Umbilical cord (tissue), 1 donor: ENCODE measurements at regions not wholly inside any gene's neighbourhood (a gene's known extent, or its start where the extent isn't known, plus 50 kb on each side); places are given as distances from the start of the nearest gene placed in this dataset.

Experiments
- DNase-seq: peaks from one replicate; pipeline ENCODE4 v3.0.0-alpha.2; 2015; ENCODE audit warnings: low spot score

GRCh38 chr5:10876006-10876744, 115.1 kb upstream of the DAP start:
- no peak for DNase-seq

- DNase-seq, result no peak
Measured at GRCh38 chr5:10875201-10875768, 114.3 kb upstream of the DAP start.

DNA sequence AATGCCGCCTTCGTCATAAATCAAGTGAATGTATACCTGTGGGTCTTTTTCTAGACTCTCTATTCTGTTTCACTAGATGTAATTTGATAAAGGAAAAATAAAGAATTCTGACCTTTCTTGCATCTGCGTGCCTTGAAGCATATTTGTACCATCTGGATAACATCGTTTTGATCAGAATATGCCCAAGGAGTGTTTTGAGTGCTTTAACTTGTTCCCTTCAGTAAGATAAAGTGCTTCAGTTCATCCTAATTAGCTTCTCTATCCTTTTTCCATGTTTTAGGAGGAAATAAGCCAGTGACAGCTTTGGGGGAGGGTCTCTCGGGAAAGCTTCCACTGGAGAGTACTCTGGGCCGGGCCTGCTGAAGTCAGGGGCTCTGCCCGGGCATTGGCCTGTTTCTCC, 113.5 kb upstream of the DAP start:
- peak; percentile 69 for DNase-seq

DNA sequence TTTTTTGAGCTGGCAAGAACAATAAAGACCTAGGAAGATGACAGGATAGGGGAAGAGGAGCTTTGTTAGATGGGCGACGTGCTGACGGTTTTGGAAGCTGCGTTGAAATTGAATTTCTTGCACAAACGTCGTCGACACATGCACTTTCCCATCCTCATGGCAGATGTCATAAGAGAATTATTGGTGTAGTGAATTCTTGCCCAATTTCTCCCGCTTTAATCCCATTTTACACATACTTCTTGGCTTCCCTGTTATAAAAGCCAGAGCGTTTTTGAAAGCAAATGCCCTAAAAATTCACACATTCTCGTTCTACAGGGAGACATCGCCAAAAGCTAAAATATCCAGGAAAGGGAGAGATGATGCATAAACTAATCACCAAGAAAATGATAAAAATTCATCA, 109.8 kb upstream of the DAP start:
- DNase-seq, result no peak

- DNase-seq, result peak; percentile 43
Measured at GRCh38 chr5:10868956-10869355, 107.9 kb upstream of the DAP start.

DNA sequence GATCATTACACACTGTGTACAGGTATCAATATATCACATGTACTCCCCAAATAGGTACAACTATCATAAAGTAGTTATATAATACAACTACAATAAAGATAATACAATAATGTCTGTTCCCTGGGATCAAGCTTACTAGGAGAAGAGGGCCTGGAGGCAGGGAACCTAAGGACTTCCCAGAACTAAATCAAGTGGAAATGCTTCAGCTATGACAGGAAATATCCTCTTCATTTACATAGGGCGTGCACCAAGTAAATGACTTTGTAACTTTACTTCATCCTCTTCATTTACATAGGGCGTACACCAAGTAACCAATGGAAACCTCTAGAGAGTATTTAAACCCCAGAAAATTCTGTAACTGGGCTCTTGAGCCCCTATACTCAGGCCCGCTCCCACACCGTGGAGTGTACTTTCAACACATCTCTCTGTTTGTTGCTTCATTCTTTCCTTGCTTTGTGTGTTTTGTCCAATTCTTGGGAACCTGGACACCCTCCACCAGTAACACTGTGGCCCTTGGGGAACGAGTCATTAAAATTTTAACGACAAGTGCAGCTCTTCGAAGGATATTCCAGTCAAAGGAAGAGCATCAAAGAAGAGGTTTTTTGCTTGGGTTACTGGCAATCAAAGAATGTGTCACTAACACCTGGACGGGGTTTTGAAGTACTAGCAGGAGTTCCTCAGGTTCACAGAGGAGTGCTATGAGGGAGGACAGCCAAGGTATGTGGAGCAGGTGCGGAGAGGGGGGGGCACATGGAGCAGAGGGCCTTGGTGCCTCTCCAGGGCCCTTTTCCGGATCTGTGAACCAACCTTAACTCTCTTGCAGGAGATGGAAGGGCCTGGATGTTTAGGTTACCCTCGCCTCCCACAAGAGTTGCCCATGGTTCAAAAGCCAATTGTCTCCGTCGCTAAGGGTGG, 106.6 kb upstream of the DAP start:
- DNase-seq, result no peak

DNA sequence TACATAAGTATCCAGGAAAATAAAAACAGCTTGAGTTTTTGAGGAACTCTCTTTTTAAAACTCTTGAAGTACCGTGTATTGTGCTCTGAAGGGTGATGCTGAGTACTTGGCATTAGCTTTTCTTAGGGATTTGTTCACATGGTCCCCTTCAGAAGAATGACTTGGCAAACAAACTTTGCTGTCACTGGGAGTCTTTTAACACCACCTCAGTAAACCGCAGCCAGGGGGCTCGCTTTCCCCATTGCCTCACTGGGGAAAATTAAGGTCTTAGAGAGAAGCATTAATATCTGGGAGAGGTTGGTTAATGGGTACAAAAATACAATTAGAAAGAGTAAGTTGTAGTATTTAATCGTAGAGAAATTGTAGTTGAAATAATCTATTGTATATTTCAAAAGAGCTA, 105.9 kb upstream of the DAP start:
- no peak for DNase-seq

DNA sequence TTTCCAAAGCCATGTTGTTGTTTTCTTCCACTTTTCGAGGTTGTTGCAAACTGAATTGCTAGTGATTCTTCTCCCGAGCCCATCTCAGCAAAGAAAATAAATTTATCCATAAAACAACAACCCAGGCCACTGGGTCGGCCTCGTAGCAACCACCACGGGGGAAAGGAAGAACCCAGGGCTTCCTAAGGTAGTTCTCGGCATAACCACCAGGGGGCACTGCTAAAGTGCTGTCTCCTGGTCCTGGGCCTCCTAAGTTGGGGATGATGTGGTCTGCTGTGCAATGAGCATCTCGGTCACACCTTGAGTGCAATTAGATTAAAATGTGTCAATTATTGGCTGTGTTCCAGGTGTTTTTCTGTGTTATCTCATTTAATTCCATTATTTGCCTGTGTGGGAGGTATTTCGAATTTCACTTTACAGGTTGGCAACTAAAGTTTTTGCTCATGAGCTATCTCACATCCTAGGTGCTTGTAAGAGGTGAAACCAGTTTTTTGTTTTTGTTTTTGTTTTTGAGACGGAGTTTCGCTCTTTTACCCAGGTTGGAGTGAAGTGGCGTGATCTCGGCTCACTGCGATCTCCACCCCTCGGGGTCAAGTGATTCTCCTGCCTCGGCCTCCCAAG, 102.8 kb upstream of the DAP start:
- DNase-seq, result no peak

DNA sequence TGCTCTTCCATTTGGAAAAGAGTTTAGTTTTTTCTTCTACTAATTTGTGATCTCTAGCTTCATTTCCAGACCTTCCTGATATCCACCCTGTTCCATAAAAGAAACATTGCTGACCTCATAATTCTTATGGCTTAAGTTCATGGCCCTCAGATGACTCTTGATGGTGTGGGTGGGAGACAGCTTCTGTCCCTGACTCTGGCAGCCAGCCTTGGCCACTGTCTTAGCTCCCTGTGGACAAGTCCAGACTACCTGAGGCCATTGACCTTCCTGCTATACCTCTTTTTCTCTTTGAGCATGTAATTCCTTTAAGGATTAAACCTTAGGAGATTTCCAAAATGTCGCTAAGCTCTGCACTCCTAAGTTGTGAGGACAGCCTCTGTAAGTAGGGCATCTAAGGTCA, 101.1 kb upstream of the DAP start:
- DNase-seq, result no peak

- no peak for DNase-seq
Measured at GRCh38 chr5:10861423-10861790, 100.4 kb upstream of the DAP start.

DNA sequence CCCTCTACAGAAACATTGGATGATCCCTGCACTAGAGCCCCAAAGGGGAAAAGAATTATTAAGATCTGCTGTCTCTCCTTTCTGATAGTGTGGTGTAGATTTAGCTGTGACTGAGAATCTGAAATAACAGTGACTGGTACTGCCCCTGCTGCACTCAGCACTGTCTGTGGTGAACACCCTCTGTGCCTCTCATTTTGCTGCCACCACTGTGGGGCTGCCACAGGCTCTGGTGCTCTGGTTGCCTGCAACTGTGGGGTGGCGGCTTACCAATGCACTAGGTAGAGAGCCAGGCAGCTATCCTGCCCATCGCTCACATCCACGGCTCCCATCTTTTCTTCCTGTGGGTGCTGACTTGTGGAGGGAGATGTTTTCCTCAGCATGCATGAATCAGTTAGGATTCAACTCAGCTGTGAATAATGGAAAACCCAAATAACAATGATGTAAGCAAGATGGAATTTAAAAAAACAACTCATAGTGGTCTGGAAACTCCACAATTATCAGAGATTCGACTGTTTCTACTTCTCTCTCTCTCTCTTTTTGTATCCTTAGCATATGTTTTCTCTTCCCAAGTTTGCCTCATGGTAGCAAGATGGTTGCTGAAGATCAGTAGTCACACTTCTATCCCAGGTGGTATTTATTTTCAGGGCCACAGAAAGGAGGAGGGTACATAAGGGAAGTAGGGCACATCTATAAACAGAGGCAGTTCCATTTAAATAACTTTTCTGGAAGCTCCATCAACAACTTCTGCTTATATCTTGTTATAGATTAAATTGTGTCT, 99.8 kb upstream of the DAP start:
- no peak for DNase-seq

- DNase-seq, result no peak
Measured at GRCh38 chr5:10860196-10860543, 99.1 kb upstream of the DAP start.

DNA sequence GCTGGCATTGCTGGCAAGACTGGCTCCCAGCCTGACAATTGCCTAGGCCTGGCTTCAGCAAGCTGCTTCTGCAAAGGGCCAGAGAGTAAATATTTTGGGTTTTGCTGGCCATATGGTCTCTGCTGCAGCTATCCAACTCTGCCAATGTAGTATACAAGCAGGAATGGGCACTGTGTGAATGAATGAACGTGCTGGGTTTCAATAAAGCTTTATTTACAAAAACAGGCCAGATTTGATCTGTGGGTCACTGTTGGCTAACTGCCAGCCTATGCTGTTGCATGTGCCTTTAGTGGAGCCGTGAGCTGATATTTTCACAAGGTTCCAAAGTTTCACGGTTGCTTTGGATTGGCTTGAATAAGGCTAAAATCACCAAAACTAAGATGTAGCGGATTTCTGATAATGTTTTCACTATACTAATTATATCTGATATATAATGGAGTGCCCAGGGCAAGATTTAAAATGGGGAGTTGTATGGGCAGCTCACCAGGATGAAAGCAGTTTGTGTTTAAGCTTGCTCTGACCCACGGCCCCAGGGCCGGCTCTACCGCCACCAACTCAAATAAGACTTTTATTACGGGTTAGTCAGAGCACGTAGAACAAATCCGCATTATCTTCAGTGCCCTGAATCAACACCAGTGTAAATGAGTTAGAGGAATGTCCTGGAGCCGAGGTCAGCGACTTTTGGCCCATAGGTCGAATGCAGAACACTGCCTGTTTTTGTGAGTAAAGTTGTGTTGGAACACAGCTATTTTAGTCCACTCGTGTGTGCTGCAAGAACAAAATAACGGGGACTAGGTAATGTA, 98.6 kb upstream of the DAP start:
- DNase-seq, result no peak

DNA sequence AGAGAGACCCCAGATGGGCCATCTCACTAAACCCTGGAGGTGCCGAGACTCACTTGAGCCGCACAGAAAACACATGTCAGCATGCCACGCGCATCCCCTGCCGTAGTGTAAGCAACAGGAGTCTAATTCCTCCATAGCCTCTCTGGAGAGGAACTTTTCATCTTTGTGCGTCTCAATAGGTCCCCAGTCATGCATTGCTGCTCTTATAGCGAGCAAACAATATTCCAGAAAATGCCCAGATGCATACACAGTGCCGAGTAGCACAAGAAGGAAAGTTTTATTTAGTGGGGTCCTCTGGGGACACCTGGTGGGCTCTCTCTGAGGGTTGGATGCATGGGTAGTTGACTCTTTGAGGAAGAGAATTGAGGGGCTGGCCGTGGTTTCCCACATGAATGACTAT, 97.9 kb upstream of the DAP start:
- no peak for DNase-seq

- no peak for DNase-seq
Measured at GRCh38 chr5:10858307-10858706, 97.3 kb upstream of the DAP start.

DNA sequence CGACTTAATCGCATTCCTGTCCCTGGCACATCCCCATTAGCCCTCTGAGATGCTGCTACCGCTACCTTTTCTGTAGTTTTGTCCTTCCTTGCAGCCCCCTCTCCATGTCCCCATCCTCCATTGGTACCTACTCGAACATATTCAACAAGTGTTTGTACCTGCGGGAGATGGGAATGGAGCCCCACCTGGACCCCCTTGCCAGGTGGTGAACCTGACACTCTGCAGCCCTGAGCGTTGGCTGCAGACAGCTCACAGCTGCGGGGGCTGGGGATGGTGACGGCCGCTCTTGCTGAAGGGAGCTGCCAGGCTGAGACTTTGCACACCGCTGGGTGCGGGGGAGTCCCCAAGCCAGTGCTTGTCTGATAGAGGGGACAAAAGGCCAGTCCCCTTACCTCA, 96.3 kb upstream of the DAP start:
- no peak for DNase-seq

GRCh38 chr5:10856683-10857337, 95.8 kb upstream of the DAP start:
- peak; percentile 59 for DNase-seq

- DNase-seq, result no peak
Measured at GRCh38 chr5:10856071-10856470, 95.0 kb upstream of the DAP start.

DNA sequence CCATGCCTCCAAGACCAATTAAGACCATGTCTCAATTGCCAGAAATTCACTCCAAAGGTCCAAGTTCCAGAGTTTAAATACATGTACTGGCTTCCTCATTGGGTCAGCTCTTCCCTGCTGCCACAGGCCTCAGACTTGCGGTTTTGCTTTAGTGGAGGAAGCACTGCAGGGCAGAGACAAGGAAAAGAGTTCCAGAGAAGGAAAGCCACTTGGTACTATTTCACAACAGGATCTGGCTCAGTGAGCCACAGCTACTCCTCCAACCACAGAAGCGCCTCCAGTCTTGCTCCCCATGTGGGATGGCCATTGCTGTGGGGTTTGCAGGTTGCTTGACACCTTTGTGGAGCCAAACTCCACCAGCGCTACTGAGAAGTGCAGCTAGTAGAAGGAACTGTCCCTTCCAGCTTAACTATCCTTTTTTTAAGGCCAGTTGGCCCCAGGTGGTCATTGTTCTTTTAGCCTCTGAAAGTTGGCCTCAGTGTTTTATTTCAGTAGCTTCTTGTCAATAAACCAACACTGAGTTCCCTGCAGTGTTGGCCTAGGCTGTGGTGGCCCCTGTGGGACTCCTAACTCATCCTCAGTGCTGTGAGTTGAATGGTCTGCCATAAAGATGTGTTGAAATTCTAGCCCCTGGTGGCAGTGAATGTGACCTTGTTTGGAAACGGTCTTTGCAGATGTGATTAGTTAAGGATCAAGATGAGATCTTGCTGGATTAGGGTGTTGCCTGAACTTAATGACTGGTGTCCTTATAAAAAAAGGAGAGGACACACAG, 93.7 kb upstream of the DAP start:
- no peak for DNase-seq
